HS-27A (cell line): ENCODE measurements at regions not wholly inside any gene's neighbourhood (a gene's known extent, or its start where the extent isn't known, plus 50 kb on each side); places are given as distances from the start of the nearest gene placed in this dataset.

ENCODE experiments used
- DNase-seq: peaks from one replicate; pipeline ENCODE4 v3.0.0-alpha.2; 2012; ENCODE audit warnings: low read depth, missing footprints

DNA sequence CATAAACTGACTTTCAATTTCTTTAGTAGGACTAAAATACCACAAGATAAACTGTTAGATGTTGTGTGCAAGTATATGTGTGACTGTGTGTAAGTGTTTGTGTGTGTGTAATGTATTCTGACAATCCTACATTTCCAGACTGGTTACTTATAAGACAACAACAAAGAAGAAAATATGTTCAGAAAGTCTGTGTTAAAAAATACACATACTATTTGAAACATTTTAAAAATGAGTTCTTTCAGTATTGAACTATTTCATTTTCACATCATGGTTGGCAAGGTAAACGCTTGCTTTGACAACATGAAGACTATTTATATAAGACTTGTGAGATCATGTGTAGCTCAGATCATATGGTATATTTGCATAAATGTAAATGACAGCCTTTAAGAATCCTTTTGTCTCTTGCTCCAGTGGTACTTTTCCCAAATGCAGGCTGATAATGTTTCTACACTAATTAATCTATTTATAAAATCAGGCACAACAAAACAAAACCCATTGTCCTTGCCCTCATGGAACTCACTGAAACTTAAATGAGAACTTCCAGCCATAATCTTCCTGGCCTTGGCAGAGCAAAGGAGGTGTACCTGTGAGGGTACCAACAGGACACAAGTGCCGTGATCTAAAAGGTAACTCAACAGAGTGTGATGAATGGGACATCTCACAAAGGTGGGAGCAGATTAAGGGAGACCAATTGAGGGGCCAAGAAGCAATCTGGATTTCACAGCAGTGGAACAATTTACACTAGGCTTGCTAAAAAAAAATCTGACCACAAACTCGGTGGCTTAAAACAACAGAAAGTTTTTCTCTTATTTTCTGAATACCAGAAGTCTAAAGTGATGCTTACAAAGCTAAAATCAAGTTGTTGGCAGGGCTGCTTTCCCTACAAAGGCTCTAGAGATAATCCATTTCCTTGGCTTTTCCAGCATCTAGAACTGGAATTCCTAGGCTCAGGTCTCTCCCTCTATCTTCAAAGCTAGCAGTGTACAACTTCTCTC is 349.0 kb downstream of the TBC1D4 start:
- DNase-seq, result no peak

DNA sequence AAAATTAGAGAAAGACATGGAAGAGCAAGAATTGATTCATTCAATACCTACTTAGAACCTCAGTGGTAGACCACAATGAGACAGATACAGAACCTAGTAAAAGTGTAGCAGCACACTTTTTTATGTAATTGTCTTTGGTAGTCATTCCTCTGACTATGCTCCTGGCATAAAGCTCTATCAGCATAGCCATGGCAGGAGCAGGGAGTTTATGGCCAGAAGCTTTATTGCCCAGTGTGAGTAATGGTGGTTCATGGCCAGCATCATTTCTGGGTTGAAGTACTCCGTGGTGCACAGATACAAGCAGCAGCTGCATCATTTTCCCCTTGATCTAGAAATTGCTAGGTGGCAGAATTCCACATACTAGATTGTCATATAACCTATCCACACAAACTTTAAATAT is 352.6 kb downstream of the TBC1D4 start:
- no peak for DNase-seq

DNA sequence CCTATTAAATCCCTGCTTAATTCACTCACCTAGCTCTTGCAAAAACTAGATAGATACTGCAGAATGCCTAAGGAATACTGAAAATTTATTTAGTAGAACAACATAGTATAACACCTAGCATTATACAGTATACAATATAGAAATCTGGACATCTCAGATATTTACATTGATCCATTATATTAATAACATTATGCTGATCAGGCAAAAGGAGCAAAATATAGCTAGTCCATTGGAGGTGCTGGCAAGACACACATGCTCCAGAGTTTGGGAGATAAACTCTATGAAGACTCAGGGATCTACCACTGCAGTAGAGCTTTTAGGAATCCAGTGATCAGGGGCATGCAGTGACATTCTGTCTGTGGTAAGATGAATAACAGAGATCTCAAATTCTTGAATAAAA is 357.6 kb downstream of the TBC1D4 start:
- no peak for DNase-seq

DNA sequence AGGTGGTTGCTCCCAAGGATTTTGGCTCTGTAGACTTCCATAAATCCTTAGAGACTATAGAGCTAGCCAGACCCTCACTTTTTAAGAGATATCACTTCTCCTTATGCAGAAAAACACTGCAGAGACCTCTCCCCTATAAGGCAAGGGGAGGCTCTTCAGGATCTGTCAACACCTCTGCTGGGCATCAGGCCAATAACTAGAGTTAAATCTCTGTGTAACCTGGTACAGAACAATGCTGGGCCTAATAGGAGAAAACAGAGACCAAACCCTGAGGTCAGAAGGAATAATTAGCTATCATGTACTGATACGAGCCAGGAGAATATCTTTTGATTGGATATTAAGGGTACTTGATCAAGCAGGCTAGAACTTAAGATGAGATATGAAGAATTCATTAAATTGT is 358.5 kb downstream of the TBC1D4 start:
- DNase-seq, result no peak

DNA sequence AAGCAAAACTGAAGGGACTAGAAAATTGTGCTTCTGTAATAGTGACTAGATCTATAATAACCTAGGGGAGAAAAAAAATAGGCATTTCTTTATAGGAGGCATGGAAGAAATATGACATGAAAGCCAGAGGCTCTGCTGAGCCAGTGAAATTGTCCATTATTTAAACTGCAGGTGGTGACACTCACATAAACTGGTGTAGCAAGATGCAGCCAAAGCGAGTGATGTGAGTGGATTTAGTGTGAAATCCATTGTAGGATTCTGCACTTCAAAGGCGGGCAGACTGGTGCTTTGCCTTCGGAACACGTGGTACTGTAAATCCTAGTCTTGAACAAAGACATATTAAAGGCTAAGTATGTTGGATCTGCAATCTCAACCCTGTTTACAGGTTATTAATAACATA is 361.9 kb downstream of the TBC1D4 start:
- DNase-seq, result no peak

DNA sequence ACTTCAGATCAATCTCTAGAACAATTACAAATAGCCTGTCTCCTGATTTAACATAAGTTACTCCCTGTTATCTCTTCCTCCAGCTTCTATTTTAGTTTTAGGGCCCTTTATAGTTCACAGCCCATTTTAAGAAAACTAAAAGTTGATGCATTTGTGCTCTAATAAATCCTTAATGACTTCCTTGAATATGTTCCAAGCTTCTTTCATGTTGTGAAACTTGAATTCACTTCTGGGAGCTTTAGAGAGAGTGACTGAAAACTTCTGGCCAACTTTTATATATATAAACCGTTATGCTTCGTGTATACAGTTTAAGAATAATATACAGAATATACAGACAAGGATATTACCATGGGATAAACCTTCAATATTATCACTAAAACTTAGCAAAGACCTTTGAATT is 366.8 kb downstream of the TBC1D4 start:
- no peak for DNase-seq

DNA sequence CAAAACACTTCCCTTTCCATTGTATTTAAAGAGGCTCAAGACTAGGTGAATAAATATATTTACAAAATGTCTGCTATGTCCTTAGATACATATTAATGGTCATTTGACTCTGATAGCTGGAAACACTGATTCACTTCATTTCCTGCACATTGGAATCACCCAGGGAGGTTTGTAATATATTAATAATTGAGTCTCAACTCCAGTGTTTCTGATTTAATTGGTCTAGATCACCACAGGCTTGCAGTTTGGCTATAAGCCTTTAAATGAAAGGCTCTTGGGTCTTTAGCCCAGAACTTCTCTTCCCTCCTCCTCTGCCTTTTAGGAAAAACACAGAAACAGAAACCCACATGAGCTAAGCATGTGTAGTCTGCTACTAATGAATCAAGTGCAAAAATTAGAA is 378.0 kb downstream of the TBC1D4 start:
- DNase-seq, result no peak

DNA sequence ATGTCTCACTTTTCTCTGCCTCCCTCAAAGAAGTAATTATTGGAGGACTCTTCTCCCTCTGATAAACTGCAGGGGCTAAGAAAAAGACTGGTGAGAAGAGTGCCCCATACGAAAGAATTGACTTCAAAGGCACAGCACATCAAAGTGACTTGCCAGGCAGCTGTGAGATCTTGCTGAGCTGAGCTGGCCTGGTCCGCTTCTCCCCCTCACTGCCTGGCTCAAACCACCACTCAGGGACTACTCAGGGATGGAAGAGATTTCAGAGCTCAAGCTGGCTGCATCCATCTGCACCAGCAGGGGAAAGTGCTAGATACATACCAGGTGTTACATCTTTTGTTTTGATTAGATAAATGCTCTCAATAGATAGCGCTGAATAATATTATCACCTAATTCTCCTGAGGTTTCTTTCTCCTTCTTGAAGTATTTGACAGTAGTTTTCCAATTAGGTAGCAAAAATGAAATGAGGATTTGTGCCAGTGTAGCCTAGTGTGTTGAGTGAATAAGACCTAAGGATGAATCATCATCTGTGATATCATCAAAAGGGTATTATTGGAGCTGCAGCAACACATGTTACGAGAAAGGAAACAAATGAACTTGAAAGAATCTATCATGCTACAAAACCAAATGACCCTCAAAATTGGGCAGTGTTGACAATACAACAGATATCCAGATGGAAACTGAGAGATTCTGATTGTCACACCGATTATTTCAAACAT is 379.8 kb downstream of the TBC1D4 start:
- no peak for DNase-seq

DNA sequence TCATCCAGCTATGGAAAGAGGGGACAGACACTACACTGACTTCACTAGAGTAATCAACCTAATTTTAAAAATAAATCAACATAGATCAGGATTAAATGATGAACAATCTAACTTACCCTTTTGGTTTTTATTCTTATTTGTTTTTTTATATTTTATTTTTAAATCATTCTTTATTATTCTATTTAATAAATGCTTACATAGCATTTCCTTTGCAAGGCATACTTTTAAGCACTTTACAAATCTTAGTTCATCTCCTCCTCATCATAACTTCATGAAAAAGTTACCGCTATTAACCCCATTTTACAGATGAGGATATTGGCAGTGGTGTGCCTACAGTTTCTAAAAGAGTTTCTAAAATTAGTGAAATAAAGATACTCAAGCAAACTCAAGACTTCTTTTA is 380.6 kb downstream of the TBC1D4 start:
- DNase-seq, result no peak

DNA sequence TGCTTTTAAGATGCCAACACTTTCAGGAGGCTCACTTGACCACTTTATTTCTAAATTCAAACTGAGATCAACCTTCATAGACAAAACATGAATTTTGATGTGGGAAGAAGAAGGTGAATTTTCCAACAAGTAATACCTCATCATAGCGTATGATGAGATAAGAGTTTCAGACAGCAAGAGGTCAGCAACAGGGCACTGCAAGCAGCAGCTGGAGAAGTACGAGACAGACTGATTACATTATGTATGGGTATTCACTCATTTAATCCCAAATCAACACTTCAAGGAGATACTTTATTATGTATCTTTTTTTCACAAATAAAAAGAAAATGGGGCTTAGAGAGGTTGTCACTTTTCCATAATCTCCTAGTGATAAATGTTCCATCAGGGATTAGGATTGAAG is 389.8 kb downstream of the TBC1D4 start:
- no peak for DNase-seq

DNA sequence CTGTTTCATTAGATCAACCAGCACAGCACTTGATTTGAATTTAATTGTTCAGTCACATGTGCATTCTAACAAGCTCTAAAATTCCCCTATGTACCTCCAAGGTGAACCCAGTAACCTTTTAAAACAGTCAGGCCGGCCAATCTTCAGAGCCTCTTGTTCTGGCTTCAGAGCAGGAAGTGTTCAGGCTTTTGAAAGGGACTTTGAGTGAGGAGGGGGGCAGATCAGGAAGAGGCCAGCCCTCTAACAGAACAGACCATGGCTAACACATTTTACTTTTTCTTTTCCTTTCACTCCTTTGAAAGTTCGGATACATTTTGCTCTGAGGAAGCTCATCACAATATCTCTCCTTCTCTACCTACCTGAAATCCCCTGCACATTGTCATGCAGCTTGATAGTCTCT is 390.3 kb downstream of the TBC1D4 start:
- no peak for DNase-seq

DNA sequence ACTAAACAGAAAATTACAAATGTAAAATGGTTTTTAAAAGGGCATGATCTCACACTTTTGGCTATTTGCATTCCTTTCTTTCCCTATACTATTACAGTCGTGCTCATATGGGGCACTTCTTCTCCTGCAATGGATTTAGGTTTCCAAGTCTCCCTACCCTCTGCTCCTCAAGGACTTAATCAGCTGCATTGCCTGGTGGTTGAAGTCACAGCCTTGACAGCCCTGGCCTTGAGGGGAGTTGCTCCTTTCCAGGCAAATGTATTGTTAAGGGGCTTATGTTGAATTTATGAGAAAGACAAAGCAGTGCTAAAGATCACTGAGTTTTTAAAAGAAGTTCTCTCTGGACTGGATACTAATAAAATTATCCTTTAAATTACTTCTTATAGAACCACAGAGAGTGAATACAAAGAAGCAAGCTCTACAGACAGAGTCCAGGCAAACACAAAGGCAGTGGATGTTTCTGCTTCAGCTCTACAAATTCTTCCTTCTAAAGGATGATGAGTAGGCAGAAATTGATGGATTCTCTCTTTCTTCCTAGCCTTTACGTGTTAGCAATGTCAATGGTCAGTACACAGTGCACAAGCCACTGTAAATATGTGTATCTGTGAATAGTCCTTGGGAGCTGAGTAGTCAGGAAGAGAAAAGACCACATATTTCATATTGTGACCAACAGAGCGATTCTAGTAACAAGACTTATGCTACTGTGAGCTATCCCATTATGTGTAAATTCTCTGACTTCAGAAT is 390.9 kb downstream of the TBC1D4 start:
- no peak for DNase-seq

DNA sequence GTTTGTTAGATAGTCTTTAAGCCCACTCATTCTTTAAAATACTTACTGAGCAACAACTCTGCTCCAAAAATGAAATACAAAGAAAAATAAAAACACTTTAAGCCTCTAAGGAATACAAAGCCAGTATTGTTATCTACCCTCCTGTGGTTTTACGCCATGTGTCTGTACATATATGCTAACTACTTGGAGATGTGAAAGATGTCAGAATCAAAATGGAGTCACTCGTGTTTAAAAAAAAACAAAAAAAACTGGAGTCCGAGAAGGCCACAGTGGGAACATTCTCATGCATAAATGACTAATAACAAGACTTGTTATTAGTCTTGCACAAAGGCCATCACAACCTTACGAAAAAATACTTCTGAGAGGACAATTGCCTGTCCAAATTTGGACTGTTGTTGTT is 393.1 kb downstream of the TBC1D4 start:
- DNase-seq, result no peak

DNA sequence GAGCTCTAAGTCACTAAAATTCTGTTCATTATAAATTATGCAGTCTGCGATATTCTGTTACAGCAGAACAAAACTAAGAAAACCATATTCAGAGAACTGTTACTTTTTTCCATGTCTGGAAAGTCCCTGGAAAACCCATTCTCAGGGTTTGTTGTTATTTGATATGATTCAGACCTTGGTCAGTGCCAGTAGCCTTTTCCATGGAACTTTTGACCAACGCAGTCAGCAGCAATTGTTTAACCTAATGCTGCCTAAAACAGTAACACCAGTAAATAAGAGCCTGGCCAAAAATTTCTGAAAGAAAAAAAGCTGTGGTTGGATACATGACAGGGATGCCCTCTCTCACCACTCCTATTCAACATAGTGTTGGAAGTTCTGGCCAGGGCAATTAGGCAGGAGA is 402.7 kb downstream of the TBC1D4 start:
- no peak for DNase-seq

DNA sequence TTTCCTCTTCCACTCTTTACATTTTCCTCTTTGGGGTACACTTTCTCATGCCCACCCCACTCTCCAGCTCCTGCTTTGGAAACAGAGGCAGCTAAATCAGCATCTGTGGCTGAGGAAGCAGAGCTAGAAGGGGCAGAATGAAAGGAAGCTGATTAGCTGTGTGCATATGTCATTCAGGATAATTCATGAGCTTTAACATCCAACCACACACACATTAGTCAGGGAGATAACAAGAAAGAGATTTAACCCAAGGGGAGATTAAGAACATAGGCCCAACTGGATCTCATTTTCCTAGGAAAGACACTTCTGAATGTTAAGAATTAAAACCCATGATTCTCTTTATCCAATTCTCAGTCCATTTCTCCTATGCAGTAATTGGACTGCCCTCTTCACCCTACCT is 405.5 kb downstream of the TBC1D4 start:
- DNase-seq, result no peak

DNA sequence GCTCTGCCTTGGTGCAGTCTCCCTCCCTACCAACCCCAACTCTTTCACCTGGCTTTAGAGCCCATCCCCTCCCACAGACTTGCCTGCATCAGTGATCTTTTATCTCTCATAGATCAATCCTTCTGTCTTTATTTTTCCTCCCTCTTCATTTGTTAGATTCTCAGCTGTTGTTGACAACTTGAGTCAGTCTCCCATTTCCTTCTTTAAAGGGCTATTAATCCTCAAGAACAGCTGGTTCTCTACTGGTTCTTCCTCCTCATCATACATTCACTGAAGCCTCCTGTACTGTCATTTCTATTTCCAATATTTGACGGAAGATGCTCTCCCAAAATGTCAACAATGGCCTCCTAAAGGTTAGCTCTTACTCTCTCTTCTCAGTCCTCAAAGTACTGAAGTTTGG is 408.2 kb downstream of the TBC1D4 start:
- no peak for DNase-seq

DNA sequence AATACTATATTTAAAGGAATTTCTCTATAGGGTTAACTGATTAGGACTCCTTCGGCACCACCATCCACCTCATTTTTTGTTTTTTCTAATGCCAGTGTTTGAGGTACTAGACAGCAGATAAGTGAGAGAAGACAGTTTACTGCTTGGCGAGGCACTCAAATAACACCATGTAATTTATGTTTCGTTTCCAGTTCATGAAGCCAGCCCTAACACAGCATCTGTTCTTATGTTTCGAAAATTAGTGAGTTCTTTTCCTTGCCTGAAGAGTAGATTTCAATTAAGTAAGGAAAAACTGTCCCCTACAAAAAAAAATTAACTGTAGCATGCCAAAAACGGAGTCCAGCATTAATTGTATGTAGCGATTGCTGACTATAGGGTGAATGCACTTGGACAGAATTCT is 409.1 kb downstream of the TBC1D4 start:
- DNase-seq, result no peak

DNA sequence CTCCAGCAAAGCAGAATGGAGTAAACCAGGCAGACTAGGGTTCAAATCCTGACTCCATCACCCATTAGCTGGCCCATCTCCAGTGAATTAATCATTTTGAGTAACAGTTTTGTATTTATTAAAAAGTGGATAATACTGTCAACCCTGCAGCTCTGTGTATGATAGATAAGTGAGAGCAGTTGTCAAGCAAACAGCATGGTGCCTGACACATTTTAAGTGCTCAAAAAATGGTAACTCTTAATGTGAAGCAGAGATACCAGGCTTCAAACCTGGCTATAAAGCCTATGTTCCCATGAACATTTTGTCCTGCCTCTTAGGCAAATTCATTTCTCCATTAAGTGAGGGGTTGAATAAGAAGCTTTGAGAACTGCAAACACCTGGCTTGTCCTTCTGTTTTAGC is 409.6 kb downstream of the TBC1D4 start:
- no peak for DNase-seq

DNA sequence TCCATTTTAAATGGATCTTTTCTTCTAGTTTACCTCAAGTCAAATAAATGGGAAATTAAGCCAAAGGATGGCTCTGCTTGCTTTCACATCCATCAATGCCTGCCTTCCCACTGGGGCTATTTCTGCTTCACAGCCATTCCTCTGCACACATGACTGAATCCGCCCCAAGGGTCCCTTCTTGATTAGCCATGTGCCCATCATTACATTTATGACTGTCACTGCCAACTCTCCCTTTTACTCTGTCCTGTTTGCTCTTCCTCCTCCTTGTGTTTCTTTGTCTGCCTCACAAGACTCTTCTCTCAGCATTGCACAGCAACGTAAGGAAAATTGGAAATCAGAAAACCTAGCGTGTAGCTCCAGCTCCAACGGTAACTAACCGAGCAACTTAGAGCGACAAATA is 410.2 kb downstream of the TBC1D4 start:
- no peak for DNase-seq

DNA sequence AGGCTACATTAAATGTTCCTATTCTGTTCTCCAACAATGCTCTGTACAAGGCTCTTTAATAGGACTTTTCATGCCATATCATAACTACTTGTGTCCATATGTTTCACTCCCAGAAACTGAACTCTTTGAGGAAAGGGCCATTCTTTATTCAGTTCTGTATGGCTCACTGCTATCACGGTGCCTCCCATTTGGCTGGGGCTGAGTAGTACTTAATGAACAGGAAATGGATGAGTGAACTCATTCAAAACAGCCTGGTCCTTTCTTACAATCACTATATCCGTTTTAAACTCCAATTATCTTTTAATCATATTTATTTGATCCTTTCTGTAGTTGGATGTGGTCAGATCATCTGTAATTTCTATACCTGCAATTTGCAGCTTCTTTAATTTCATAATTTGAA is 410.6 kb downstream of the TBC1D4 start:
- no peak for DNase-seq

DNA sequence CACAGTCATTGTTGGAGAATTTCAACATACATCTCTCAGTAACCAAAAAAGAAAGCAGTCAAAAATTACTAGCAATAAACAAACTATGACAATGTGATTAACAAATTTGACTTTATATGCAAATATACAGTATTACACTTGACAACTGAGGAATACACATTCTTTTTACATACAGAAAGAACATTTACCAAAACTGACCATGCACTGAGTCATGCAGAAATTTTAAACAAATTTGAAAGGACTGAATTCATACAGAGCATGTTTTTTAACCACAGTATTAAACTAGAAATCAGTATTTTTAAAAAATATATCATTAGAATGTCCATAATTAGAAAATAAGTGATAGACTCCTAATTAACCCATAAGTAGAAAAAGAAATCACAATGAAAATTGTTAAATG is 420.1 kb downstream of the TBC1D4 start:
- no peak for DNase-seq

DNA sequence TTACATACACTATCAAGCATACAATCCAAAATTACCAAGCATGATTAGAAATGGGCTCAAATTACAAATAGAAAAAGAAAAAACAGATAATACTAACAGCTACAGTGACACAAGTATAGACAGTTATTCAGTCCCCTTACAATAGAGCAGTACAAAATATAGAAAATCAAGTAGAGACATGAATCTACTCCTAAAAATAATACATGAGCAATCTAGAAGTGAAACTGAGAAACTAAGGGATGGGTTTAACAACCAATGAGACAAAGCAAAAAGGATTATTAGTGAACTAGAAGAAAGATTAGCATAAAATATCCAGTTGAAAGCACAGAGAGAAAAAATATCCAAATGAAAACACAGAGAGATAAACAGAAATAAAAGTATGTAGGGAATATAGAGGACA is 426.7 kb downstream of the TBC1D4 start:
- no peak for DNase-seq

DNA sequence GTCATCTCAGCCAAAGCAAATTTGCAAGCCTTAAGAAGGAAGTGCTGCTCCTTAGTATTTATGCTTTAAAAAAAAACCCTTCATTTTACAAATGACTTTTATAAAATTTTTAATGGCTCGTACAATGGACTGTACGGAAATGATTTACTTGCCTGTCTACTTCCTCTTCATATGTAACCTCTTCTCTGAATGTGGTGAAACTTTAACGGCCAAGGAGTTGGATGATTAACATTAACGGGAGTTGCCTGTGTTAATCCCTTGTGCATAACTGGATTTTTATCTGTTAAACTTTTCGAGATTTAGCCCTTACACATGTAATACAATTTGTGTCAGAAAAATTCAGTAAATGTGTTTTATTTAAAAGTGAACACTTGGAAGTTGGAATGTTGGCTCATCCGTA is 429.4 kb downstream of the TBC1D4 start:
- DNase-seq, result no peak
